Neural cell (in vitro differentiated cells): ENCODE measurements at regions not wholly inside any gene's neighbourhood (a gene's known extent, or its start where the extent isn't known, plus 50 kb on each side); places are given as distances from the start of the nearest gene placed in this dataset.

Experiments used
- CTCF ChIP-seq: fragments of 450-650 bp; IDR thresholded peaks from 2 replicates; pipeline ENCODE4 v1.5.1; 2014; ENCODE audit warnings: antibody characterized with exemption, mild to moderate bottlenecking, moderate library complexity; ENCODE audit not compliant: poor library complexity, severe bottlenecking
- EP300 ChIP-seq: fragments of 450-650 bp; conservative IDR thresholded peaks from 2 replicates; pipeline ENCODE4 v1.6.1; 2014; ENCODE audit warnings: antibody characterized with exemption, mild to moderate bottlenecking, moderate library complexity; ENCODE audit not compliant: poor library complexity, severe bottlenecking
- EZH2 ChIP-seq: fragments of 200-600, 300-800 bp; shearing (Covaris generic), sonication (generic); IDR thresholded peaks from 2 replicates; pipeline ENCODE4 v1.6.1; 2014; ENCODE audit warnings: antibody characterized with exemption, low read length, borderline replicate concordance, mild to moderate bottlenecking; ENCODE audit not compliant: insufficient read depth, poor library complexity, severe bottlenecking
- MXI1 ChIP-seq: fragments of 450-650 bp; conservative IDR thresholded peaks from 2 replicates; pipeline ENCODE4 v1.6.1; 2014; ENCODE audit warnings: antibody characterized with exemption, mild to moderate bottlenecking; ENCODE audit not compliant: poor library complexity, severe bottlenecking
- POLR2AphosphoS5 ChIP-seq: IDR thresholded peaks from 2 replicates; pipeline ENCODE4 v1.6.1; 2012
- RAD21 ChIP-seq: fragments of 450-650 bp; conservative IDR thresholded peaks from 2 replicates; pipeline ENCODE4 v1.6.1; 2014; ENCODE audit warnings: antibody characterized with exemption, mild to moderate bottlenecking, moderate library complexity
- REST ChIP-seq: IDR thresholded peaks from 2 replicates; pipeline ENCODE4 v1.6.1; 2012; ENCODE audit warnings: borderline replicate concordance
- SMC3 ChIP-seq: fragments of 450-650 bp; conservative IDR thresholded peaks from 2 replicates; pipeline ENCODE4 v1.6.1; 2014; ENCODE audit warnings: antibody characterized with exemption, mild to moderate bottlenecking, moderate library complexity; ENCODE audit not compliant: poor library complexity
- TAF1 ChIP-seq: IDR thresholded peaks from 2 replicates; pipeline ENCODE4 v1.6.1; 2012; ENCODE audit warnings: low read depth

- TF ChIP-seq CTCF, result no peak
- no peak for TF ChIP-seq REST
- no peak for TF ChIP-seq EZH2
- no peak for TF ChIP-seq MXI1
- no peak for TF ChIP-seq POLR2AphosphoS5
- TF ChIP-seq RAD21, result no peak
- TF ChIP-seq EP300, result no peak
- no peak for TF ChIP-seq TAF1
- no peak for TF ChIP-seq SMC3
Measured at GRCh38 chr18:34648269-34648985, 61.7 kb upstream of the DTNA start.
